HG02870 (cell line): ENCODE measurements at regions not wholly inside any gene's neighbourhood (a gene's known extent, or its start where the extent isn't known, plus 50 kb on each side); places are given as distances from the start of the nearest gene placed in this dataset.

Experiments used
- ATAC-seq: cut with Tn5 transposase; IDR thresholded peaks from one replicate; pipeline ENCODE4 v1.9.1; 2021; ENCODE audit warnings: mild to moderate bottlenecking, moderate library complexity; ENCODE audit not compliant: unreplicated experiment

- ATAC-seq, result no peak
These were observed 1079.7 kb downstream of the TBC1D22A start for GRCh38 chr22:47842119-47842518.

GRCh38 chr22:47841156-47841555 lies 1078.7 kb downstream of the TBC1D22A start:
- no peak for ATAC-seq

- no peak for ATAC-seq
These were observed 1077.3 kb downstream of the TBC1D22A start for GRCh38 chr22:47839595-47840227.

DNA sequence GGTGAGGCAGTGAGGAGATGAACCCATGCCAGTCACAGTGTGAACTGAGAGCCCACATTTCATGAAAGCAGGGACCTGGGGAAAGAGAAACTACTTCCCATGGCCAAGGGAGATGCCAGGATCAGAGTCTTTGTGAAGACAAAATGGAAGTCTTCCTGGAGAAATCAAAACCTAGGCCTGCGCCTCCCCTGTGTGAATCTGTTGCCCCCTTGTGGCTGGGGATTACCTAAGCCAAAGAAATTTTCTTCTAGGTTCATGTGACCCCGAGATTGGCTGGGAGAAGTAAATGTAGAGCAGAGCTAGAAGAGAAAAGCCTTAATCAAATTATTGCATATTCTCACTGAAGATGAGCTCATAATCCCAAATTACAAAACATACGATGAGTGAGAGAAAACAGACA lies 1075.3 kb downstream of the TBC1D22A start:
- ATAC-seq, result no peak

GRCh38 chr22:47836957-47837356 lies 1074.5 kb downstream of the TBC1D22A start:
- no peak for ATAC-seq

GRCh38 chr22:47835726-47836125 lies 1073.3 kb downstream of the TBC1D22A start:
- ATAC-seq, result no peak

DNA sequence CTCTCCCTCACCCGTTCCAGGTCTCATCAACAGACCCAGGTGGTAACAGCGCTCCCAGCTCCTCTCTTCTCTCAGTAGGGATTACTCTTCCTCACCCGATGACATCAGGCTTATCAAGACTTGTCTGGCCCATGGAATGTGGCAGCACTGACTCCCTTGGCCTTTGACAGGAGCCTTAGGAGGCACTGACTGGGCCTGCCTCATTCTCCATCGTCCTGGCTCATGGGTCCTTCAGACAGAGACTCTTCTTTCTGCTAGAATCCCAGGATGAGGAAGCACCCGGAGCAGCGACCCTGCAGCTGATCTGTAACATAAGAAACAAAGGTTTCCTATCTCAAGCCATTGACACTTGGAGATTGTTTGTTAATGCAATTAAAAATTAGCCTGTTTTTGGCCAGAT lies 1063.6 kb downstream of the TBC1D22A start:
- no peak for ATAC-seq

- ATAC-seq, result no peak
These were observed 1060.0 kb downstream of the TBC1D22A start for GRCh38 chr22:47822422-47822821.

DNA sequence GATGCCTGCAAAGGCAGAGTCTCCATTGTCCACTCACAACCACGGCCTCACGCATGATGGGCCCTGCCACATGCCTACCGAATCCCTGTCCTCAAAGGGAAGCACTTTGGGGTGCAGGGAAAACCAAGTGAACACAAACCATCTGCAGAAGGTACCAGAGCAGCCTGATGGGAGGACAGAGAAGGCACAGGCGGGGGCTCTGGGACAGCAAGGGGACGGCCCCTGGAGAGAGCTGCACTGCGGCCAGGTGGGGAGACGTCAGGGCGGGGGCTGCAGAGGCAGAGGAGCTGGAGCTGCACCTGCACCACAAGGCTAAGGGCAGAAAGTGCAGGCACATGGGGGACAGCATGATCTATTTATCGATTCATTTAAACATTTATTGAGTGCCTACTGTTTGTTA lies 1056.0 kb downstream of the TBC1D22A start:
- no peak for ATAC-seq

DNA sequence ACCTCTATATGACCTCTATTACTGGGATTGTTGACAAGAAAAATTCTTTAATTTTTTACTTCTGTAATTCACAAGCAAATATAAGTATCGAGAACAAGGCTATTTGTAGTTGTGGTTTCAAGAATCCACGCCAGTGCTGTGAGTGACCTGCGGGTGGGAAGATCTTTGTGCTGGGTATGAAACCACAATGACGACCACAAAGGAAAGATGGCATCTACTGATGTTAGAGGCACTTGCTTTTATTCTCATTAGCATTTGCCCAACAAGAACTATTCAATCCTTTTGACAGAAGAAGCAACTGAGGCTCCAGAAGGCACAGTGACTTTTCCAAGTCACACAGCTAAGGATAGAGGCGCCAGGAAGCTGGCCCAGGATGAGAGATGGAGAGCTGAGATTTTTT lies 1054.9 kb downstream of the TBC1D22A start:
- ATAC-seq, result no peak

GRCh38 chr22:47816863-47817210 lies 1054.4 kb downstream of the TBC1D22A start:
- ATAC-seq, result no peak

DNA sequence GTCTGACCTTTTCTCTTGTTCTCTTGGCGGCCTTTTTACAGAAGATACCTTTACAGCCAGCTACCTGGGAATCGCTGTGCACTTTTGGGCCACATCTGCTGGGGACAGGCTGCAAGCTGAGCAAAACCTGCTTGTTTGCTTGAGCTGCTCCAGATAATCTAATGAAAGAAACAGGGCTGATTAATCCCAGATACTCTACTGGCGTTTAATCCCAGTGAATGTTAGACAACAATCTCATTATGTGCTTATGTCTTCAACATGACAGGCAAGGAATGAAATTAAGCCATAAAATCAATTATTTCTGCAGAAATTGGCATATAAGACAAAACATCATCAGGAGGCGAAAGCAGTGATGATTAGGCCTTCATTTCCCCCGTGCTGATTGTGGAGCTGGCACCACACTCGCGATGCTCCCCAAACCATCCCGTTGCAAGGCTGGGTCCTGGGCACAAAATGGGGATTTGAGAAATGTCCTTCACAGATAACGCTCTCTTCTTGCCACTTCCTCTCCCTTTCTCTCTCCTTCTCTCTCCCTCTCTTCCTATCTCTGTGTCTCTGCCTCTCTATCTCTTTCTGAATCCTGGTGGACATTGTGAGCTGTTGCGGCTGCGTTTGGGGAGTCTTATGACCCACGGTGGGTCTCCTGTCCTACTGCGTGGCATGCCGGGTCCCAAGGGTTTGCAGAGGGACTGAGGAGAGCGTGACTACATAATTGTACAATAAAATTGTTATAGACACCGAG lies 1053.8 kb downstream of the TBC1D22A start:
- ATAC-seq, result no peak

DNA sequence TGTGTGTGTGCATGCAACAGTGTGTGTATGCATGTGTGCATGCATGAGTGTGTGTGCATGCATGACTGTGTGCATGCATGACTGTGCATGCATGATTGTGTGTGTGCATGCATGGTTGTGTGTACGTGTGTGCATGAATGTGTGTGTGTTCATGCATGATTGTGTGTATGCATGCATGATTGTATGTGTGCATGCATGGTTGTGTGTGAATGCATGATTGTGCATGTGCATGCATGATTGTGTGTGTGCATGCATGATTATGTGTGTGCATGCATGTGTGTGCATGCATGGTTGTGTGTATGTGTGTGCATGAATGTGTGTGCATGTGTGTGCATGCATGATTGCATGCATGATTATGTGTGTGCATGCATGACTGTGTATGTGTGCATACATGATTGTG lies 1052.0 kb downstream of the TBC1D22A start:
- no peak for ATAC-seq

DNA sequence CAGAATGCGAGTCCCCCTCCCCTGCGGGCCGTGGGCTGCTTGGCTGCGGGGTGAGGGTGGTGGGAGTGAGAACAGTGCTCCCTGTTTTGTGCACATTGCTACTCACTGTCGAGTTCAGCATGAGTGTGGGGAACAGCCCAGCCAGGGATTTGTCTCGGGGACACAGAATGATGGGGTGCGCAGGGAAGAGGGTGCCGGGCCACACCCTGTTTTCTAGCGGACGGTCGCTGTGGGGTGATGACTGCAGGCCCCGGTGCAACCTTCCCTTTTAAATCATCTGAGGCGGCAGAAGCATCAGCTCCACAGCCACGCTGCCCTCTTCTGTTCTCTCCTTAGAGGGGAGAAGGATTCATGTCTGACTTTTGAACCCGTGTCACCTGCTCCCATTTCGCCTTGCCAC lies 1051.2 kb downstream of the TBC1D22A start:
- no peak for ATAC-seq

- ATAC-seq, result no peak
These were observed 1049.5 kb downstream of the TBC1D22A start for GRCh38 chr22:47811971-47812370.

DNA sequence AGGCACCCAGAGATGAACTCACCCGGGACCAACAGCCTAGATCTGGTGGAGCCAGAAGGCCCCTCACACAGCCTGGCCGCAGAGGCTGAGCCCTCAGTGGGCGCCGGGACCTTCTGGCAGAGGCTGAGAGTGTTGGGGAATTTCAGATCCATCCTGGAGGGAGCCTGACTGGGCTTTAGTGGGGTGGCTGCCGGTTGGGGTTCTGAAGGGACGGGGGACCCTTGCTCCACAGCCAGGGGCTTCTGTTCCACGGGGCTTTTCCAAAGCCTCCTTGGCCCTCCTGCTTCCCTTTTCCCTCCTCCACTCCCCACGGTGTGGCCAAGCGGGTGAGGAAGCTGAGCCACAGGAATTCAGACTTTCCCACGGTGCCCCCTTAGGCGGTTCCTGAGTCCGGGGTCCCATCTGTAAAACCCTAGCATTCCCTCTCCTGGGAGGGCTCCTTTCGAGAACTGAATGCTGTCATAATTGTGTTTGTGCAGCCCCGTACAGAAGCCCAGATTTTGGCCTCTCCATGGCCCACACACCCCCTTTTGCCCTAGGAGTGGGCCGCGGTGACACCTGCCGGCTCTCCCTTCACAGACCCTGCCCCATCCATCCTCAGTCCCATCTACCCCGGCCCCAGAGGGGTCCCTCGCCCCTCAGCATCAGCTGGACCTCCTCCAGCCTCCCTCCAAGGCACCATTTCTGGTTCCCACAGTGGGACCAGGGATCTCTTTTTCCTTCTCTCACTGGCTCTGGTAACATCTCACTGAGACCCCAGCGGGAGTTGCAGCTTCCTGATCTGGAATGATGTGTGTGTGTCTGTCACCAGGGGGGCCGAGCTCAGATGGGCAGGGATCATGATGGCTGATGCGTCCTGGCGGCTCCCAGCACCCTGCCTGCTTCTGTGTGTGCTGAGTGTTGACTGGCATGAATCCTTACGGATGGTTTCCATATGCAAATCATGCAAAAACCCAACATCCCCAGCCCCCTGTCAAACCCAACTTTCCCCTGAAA lies 1048.4 kb downstream of the TBC1D22A start:
- no peak for ATAC-seq

DNA sequence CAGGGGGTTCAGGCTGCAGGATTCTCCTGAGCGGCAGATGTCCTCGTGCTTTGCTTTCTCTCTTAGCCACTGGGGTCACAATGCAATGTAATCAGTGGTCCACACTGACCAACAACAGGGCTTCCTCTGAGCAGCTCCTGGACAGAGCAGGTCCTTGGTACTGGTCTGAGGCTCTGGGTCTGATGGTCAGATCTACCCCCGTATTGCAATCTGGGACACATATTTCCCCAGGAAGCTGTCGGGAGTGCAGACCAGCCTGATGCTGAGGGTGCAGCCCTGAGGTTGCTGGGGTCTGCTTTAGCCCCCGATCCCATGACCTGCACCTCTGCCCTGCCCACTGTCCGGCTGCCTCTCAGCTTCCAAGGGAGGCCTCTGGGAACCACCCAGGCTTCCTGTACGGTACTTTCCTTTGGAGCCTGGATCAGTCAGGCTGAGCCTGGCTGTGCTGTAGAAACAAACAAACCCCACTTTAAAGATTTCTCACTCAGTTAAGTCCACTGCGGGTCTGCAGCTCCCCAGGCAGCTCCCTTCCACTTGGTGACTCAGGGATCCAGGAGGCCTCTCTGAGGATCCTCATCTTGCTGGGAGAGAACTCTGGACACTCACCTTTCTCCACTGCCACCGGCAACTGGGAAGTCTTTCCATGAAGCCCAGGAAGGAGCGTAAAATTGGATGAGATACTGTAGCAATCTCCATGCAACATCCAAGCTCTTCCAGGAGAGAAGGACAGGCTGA lies 1046.6 kb downstream of the TBC1D22A start:
- no peak for ATAC-seq

- no peak for ATAC-seq
These were observed 1045.8 kb downstream of the TBC1D22A start for GRCh38 chr22:47808236-47808635.

GRCh38 chr22:47807506-47807905 lies 1045.1 kb downstream of the TBC1D22A start:
- ATAC-seq, result no peak

DNA sequence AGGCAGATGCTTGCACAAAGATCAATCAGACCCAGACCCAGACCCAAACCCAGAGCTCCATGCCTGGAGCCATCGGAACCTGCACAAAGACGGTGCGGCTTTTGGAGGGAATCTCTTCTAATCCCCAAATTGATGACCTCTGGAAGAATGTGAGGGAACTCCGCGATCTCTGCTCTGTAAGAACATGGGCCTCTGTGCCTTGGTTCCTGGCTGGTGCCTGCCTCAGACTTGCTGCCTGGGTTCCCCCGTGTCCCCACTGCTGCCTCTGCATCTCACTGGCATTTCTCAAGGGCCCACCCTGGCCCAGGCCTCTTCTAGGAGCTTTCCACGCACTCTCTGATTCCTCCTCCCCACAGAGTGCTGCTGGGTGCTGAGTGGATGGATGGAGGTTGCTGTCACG lies 1044.4 kb downstream of the TBC1D22A start:
- no peak for ATAC-seq

DNA sequence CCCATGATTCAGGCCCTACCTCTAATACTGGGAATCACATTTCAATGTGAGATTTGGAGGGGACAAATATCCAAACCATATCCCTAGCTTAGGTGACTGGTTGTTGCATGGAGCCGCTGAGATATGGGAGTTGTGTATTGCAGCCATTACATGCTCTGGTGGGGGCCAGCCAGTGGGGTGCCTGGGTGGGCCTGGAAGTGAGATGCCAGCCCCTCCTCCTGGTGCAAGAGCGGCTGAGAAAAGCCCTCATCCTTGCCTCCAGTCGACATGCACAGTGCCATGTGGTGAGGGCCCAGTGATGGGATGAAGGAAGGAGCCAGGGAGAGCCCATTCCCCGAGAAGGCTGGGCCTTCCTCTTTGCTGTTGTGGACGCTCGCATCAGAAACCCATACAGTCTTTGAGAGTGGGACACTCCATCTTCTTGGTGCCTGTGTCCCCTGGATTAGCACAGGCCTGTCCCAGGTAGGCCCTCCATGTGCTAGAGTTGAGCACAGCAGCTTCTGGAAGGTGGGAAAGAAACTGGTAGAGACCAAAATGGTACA lies 1043.0 kb downstream of the TBC1D22A start:
- ATAC-seq, result no peak
